CD4-positive, alpha-beta T cell treated with Interleukin-17A for 4 hours (primary cell): ENCODE measurements at regions not wholly inside any gene's neighbourhood (a gene's known extent, or its start where the extent isn't known, plus 50 kb on each side); places are given as distances from the start of the nearest gene placed in this dataset.
"Not testable (repeated sequence)": the region's sequence is repeated elsewhere in the genome, so short reads cannot be mapped to it uniquely, and the experiment has no call there.

Experiments
- DNase-seq: peaks from one replicate; pipeline ENCODE4 v3.0.0-alpha.2; 2020; ENCODE audit warnings: mixed read lengths

- DNase-seq = no peak
Observed at GRCh38 chr1:199058281-199058680, 419.4 kb downstream of the PTPRC start.

DNA sequence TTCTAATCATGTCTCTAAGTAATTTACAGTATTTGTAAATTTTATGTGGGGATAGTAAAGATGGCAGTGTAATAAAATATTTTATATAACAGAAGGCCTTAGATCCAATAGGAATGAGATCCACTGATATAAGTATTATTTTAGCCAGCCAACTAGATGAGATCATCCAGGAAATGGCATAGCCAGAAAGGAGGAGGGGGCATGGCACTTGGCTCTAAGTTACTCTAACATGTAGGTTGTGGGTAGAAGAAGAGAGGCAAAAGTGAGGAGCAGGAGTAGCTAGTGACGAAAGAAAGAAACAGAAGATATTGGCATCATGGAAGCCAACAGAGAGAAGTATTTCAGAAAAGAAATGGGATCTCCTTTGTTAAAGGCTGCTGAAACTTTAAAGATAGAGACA is 426.1 kb downstream of the PTPRC start:
- DNase-seq = no peak

DNA sequence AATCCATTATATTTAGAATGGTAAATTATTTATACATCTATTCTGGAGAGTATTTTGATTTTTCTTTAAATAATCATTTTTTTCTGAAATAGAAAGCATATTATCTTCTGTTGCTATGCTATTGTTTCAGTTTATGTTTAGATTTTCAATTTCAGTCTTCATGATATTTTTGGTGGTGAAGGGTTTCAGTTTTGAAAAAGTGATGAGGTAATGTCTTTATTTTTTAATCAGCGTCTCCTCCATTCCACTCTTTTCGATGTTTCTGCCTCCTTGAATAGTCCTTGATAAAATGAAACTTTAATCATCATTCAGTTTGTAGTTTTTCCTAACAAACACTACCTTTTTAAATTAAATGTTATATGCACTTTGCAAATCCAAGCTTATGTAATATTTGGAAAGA is 428.6 kb downstream of the PTPRC start:
- no peak for DNase-seq

DNA sequence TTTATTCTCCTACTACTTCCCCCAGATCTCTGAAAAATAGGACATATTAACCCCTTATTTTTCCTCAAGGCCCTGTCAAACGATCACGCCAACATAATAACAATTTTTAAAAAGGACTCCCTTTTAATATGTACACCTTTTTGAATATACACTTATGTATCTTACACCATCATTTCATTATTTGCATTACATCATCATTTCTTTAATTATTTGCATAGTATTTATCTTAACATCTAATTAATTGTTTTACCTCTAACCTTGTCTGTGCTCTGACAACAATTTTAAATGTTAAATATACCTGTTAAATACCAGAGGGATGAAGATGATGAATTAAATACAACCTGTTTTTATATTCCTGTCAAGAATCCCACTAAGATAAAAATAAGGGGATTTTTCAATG is 432.2 kb downstream of the PTPRC start:
- DNase-seq = no peak

- DNase-seq = no peak
Observed at GRCh38 chr1:199073166-199073565, 434.3 kb downstream of the PTPRC start.

DNA sequence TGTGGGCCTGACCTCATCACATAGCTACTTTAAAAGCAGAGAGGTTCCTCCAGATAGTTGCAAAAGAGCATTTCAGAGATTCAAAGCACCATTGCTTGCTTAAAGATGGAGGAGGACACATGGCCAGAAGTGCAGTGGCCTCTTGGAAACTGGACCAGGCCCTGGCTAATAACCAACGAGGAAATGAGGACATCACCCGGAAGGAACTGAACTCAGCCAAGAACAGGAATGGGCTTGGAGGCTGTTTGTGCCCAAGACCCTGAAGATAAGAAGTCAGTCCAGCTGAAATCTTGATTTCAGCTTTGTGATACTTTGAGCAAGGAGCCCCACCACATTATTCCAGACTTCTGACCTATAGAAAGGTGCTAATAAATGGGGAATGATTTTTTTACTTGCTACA is 437.0 kb downstream of the PTPRC start:
- no peak for DNase-seq

- no peak for DNase-seq
Observed at GRCh38 chr1:199079994-199080393, 441.2 kb downstream of the PTPRC start.

- DNase-seq = no peak
Observed at GRCh38 chr1:199081739-199082138, 442.9 kb downstream of the PTPRC start.

DNA sequence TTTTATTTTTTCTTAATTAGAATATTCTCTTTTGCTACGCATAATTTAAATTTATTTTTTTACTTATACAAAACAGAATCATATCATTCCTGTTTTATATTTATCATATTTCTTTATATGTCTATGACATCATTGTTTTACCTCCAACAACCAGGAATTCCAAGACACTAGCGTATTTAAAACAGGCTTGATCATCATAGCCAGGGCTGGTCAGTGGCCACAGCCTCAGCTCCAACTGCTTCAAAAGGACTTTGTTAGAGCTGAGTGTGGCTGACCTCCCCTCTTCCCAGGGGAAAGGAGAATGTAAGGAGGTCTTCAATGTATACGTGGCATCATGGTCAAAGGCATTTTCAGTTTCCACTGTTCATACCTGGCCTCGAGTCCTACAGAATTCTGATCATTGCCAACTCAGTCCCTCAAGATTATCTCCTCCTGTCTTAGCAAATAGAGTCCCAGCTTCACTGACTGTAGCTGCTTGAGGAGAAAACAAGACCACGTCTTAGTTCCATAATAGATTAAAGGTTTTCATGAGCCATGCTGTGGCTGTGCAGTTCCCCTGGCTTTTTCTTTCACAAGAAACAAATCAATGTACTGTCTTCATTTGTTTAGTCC is 444.0 kb downstream of the PTPRC start:
- no peak for DNase-seq

DNA sequence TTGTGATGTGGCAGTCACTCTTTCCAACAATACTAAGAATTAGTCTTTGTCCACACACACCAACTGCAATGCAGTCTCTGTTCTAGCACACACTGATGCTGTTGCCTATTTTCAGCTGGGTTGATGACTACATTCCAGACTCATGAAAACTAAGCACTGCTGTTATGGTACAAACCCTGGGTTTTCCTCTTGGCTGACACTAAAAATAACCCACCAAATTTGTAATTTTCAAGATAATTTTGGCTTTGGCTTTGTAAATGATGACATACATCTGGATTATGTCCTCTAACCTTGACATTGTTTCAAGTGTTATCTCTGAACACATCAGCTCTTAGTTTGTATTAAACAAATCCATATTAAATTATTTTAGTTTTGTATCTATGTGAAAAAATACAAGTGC is 444.8 kb downstream of the PTPRC start:
- no peak for DNase-seq

- no peak for DNase-seq
Observed at GRCh38 chr1:199084293-199084692, 445.5 kb downstream of the PTPRC start.

DNA sequence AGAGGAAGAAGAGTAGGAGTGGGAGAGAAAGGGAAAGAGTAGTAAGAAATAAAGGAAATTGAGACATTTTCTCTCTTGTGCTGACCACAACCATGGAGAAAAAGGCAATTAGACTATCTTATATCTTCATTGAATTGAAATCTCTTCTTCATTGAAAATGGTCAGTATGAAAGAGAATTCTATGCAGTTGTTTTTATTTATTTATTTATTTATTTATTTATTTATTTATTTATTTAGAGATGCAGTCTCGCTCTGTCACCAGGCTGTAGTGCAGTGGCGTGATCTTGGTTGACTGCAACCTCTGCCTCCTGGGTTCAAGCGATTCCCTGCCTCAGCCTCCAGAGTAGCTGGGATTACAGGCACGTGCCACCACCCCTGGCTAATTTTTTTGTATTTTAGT is 447.1 kb downstream of the PTPRC start:
- no peak for DNase-seq

GRCh38 chr1:199087144-199087543 is 448.3 kb downstream of the PTPRC start:
- DNase-seq = no peak

GRCh38 chr1:199089393-199090122 is 450.7 kb downstream of the PTPRC start:
- peak; percentile 10 for DNase-seq

DNA sequence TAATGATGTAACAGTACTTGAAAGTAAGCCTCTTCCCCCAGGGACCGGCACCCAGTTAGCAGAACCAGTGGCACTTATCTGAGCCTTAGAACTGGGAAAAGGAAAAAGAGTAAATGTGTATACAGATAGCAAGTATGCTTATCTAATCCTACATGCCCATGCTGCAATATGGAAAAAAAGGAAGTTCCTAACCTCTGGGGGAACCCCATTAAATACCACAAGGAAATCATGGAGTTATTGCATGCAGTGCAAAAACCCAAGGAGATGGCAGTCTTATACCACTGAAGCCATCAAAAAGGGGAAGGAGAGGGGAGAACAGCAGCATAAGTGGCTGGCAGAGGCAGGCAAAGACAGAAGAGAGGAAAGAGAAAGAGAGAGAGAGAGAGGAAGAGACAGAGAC is 456.8 kb downstream of the PTPRC start:
- not testable (repeated sequence) for DNase-seq

DNA sequence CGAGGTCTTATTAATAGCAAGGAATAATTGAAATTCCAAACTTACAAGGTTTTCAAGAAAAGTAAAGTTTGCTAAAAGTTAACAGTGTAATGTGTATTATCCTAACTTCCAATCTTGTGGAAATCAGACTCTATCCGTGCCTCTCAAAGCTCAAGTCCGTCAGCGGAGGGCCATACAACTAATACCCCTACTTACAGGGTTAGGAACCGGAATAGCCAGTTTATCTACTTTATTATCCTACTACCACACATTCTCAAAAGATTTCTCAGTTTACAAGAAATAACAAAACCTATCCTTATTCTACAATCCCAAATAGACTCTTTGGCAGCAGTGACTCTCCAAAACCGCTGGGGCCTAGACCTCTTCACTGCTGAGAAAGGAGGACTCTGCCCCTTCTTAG is 457.8 kb downstream of the PTPRC start:
- DNase-seq = no peak

- no peak for DNase-seq
Observed at GRCh38 chr1:199098468-199098867, 459.6 kb downstream of the PTPRC start.

DNA sequence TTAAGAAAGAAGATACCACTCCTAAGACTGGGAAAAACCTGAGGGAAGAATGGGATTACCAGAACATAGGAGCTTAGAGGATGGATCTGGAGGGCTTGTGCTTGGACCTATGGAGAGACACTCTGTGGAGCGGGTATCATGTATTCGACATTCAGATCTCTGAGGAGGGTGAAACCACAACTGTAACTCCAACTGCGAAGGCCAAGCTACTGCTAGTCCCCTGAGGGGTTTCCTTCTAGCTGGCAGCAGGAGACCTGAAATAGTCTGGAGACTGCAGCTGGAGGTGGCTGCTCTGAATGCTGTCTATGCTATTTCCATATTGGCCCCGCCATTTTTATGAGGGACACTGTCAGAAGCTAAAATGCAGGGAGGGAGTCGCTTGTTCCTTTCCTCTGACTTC is 462.3 kb downstream of the PTPRC start:
- no peak for DNase-seq

- DNase-seq = no peak
Observed at GRCh38 chr1:199101635-199102034, 462.8 kb downstream of the PTPRC start.

GRCh38 chr1:199102239-199102638 is 463.4 kb downstream of the PTPRC start:
- no peak for DNase-seq

GRCh38 chr1:199109160-199109559 is 470.3 kb downstream of the PTPRC start:
- DNase-seq = no peak

DNA sequence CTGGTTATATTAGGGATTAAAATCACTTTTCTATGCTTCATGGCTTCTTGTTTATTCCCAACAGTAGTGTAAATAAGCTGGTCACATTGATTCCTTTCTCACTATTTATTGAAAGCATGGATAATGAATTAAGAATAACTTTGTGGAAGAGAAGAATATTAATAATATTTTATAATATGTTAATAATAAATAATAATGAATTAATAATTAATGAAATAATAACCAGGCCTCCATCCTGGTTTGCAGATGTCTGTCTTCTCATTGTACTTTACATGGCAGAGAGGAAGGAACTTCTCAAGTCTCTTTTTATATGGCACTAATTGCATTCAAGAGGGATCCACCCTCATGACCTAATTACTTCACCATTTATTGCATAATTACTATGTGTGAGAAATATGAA is 473.5 kb downstream of the PTPRC start:
- no peak for DNase-seq

DNA sequence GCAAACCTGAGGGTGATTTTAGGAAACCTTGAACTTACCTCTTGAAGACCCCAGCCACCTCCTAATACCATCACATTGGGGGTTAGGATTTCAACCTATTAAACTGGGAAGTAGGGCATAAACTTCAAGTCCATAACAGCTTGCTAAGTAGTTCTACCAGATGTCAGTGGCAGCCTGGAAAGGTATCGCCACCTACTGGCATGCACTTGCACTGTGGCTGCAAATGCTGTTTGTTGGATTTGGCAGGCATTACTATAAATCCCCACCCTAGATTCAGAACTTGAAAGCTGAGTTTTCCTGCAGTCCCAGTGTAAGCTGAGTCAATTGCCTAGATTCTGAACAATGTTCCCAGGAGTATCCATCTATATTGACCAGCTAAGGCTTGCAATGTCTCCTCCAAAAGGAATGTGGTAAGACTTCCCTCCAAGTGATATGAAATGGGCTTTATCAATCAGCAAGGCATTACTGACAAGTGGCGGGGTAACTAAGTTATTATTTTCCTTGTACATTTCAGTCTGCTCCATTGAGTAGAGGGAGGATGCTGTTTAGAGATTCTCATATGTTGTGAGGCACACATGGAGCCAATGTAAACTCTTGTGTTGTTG is 474.5 kb downstream of the PTPRC start:
- peak; percentile 69 for DNase-seq

DNA sequence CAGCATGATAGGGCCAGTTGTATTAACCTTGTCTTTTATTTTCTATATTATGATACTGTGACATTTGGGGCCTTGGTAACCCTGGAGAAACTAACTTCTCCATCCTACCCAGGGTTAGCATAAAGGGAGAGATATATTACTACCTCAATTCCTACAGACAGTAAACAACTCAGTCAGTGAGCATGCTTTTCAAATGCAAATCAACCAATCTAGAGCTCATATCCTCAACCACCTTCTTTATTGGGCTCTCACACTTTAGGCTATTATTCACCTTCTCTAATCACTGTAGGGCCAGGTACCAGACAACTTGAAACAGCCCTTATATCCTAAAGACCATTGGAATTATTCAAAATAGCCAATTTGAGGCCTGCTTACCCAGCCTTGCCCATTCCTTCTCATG is 477.6 kb downstream of the PTPRC start:
- DNase-seq = no peak

DNA sequence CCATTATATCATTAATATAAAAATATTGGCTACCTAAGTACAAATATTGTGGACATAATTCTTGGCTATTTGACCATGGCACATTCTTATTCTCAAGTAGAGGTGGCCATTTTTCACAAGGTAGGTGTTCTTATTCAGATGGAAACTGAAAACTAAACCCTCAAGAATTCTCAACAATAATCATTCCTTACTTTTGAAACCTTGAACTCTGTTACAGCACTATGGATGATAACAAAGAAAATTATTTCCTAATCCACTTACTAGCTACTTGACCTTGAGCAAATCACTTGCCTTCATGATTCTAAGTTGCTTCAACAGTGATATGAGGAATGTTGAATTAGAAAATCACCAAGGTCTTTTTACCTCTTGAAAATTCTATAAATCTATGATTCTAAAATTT is 482.2 kb downstream of the PTPRC start:
- no peak for DNase-seq
